Pancreas (tissue), 10 donors: ENCODE measurements at regions not wholly inside any gene's neighbourhood (a gene's known extent, or its start where the extent isn't known, plus 50 kb on each side); places are given as distances from the start of the nearest gene placed in this dataset.
"Not testable (repeated sequence)": the region's sequence is repeated elsewhere in the genome, so short reads cannot be mapped to it uniquely, and the experiment has no call there.

Experiments used
- ATAC-seq, 4 donors: fragments of 200-7000 bp; cut with Tn5 transposase; one replicate each; pipeline versions ENCODE4 v1.8.0 to v1.9.1; 2020; ENCODE audit warnings: mild to moderate bottlenecking in 4 of 4, moderate library complexity in 4 of 4
- DNase-seq, 6 donors: peaks; one replicate each; pipeline ENCODE4 v3.0.0-alpha.2; 2020
- FAIRE-seq: peaks from 2 replicates; lab custom pipeline; 2012; peaks lifted over from hg19 to GRCh38; lab: Jason Lieb, UNC
- H3K27ac ChIP-seq, 4 donors: fragments of 200-600 bp; sonication (generic); 1 replicate in 3 of 4; 2 replicates in 1 of 4; pipeline versions ENCODE4 v1.5.0 to v1.8.0; 2020
- H3K27me3 ChIP-seq, 4 donors: fragments of 200-600 bp; one replicate each; pipeline ENCODE4 v1.8.0; 2021
- H3K36me3 ChIP-seq, 3 donors: fragments of 200-600 bp; sonication (generic) in 1 of 3; one replicate each; pipeline versions ENCODE4 v1.5.0 to v1.8.0; 2020 to 2021
- H3K4me1 ChIP-seq, 3 donors: fragments of 200-600 bp; one replicate each; pipeline ENCODE4 v1.8.0; 2021
- H3K4me3 ChIP-seq, 4 donors: fragments of 200-600 bp; sonication (generic) in 2 of 4; one replicate each; pipeline versions ENCODE4 v1.5.0 to v1.8.0; 2020 to 2021
- H3K9me3 ChIP-seq, 4 donors: fragments of 200-600 bp; one replicate each; pipeline ENCODE4 v1.8.0; 2021
- CTCF ChIP-seq, 4 donors: fragments of 200-600 bp; sonication (generic) in 3 of 4; IDR thresholded peaks; one replicate each; pipeline versions ENCODE4 v1.5.0 to v1.8.0; 2021; ENCODE audit warnings: antibody characterized with exemption in 4 of 4
- WGBS, 2 donors: extraction: QIAGEN DNeasy Blood & Tissue Kit; methylation state at CpG; one replicate each; pipeline ENCODE4 v1.1.7; 2013; 5-methylcytosine and 5-hydroxymethylcytosine counted together
- intact Hi-C, 3 donors: fragments of 100-400 bp; cut with DNase I; formaldehyde crosslinking; loops; one replicate each; pipeline versions ENCODE4 v1.11.1 to v1.14.2; 2022
- donor health status: healthy with polysubstance abuse.
- donor health status: DM: no; HTN: no; CAD: no; lungs with moderate emphysema.
- donor health status: DM: no; HTN: no; CAD: no.
- donor health status: control.
- donor health status: control.
- donor health status: Bipolar disorder and iron deficiency.
- donor health status: DM: yes; HTN: yes; CAD: no.
- donor health status: DM: no; HTN: no; CAD: no.
- donor health status: DM: no; HTN: no; CAD: no.
- donor health status: DM: yes; HTN: yes; CAD: no.

DNA sequence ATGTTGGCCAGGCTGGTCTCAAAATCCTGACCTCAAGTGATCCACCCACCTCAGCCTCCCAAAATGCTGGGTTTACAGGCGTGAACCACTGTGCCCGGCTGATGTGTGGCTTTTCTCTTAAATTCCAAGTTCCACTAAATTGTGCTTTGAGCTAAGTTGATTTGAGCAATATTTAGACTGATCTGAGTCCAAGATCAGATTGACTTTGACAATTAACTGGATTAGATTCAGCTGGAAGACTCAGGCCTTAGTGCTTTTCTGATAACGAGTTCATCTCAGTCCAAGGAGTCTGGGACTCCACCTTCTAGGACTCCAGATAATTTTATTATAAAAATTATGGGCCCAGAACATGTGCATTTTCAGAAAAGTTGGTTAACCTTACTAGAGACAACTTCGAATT lies 94.4 kb upstream of the FAM174B start:
- no peak for TF ChIP-seq CTCF (IDR thresholded peaks at IDR 0.05)
- DNase-seq (no peak), ATAC-seq (no peak), FAIRE-seq (no peak)
- Histone ChIP-seq H3K36me3 (no peaks in the 10 kb centered on the region), H3K9me3 (no peaks in the 10 kb centered on the region), H3K4me3 (no peak overlapping the region), H3K27ac (no peak overlapping the region), H3K4me1 (peaks cover 0 to 8% (median 3%) of the 10 kb centered on the region in 3 donors), H3K27me3 (no peaks in the 10 kb centered on the region)
- WGBS, 2 donors = 77 to 83% methylated on average over 4 of the region's 4 CpGs
- intact Hi-C loops = no loop called here

DNA sequence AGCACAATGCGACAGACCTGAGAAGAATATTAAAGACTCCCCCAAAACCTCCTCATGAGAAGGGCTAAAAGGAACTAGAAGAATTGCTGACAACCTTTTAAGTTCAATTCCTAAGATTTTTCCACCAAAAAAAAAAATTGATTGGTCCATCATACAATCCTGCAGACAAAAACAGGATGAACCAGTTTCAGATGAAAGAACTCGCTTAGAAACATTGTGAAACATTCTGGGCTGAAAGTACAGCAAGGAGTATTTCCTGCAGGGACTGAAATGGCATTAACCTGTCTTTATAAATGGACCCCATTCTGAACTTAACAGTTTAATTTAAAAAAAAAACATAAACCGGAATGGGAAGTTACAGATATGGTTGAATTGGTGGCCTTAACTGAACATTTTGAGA lies 96.0 kb upstream of the FAM174B start:
- TF ChIP-seq CTCF (IDR thresholded peaks at IDR 0.05) = no peak
- Histone ChIP-seq H3K4me1 (peaks cover 0 to 8% (median 3%) of the 10 kb centered on the region in 3 donors), H3K27ac (peak overlapping the region in 3 of 4 donors; percentile 12 to 52 (median 50)), H3K9me3 (no peaks in the 10 kb centered on the region), H3K4me3 (no peak overlapping the region), H3K27me3 (no peaks in the 10 kb centered on the region), H3K36me3 (no peaks in the 10 kb centered on the region)
- FAIRE-seq = no peak
- intact Hi-C loops = no loop called here
- DNase-seq = no peak
- ATAC-seq = peak; percentile 61 to 85 (median 68)
- 53 to 56% methylated on average over 3 of the region's 3 CpGs for WGBS, 2 donors

GRCh38 chr15:92753591-92753990 lies 98.0 kb upstream of the FAM174B start:
- no peak for ATAC-seq
- TF ChIP-seq CTCF (IDR thresholded peaks at IDR 0.05) = no peak
- Histone ChIP-seq H3K36me3 (no peaks in the 10 kb centered on the region), H3K27me3 (no peaks in the 10 kb centered on the region), H3K9me3 (no peaks in the 10 kb centered on the region), H3K27ac (no peak overlapping the region), H3K4me3 (no peak overlapping the region), H3K4me1 (peaks cover 0 to 8% (median 3%) of the 10 kb centered on the region in 3 donors)
- intact Hi-C loops = no loop called here
- no peak for DNase-seq
- FAIRE-seq = no peak
- 92 to 95% methylated on average over 3 of the region's 3 CpGs for WGBS, 2 donors

DNA sequence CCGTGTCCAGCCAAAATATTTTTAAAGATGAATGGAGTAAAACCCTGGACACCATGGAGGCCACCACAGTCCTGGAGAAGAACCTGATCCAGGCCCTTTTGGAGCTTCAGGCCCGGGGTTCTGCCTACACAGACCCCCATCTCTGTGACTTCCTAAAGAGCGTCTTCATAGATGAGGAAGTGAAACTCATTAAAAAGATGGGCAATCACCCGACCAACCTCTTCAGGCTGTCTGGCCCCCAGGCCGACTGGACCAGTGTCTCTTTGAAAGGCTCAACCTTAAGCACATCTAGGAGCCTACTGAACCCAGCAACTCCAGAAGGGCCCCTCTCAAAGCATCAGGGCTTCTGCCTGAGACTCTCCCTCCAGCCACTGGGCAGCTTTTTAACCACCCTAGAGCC lies 107.9 kb upstream of the FAM174B start:
- ATAC-seq (no peak), FAIRE-seq (no peak), DNase-seq (no peak)
- TF ChIP-seq CTCF (IDR thresholded peaks at IDR 0.05) = no peak
- WGBS, 2 donors = 89 to 91% methylated on average over 5 of the region's 5 CpGs
- intact Hi-C loops = no loop called here
- H3K27ac ChIP-seq = no peak overlapping the region
- H3K9me3 ChIP-seq = no peaks in the 10 kb centered on the region
- no peaks in the 10 kb centered on the region for H3K27me3 ChIP-seq
- no peak overlapping the region for H3K4me3 ChIP-seq
- H3K4me1 ChIP-seq = no peaks in the 10 kb centered on the region
- H3K36me3 ChIP-seq = no peaks in the 10 kb centered on the region

GRCh38 chr15:92768131-92768530 lies 112.6 kb upstream of the FAM174B start:
- DNase-seq = peak in 1 of 6 donors; percentile 54
- intact Hi-C loops, H3K4me1 ChIP-seq, H3K36me3 ChIP-seq, H3K27me3 ChIP-seq, FAIRE-seq, H3K27ac ChIP-seq, H3K4me3 ChIP-seq, H3K9me3 ChIP-seq, ATAC-seq: not testable (repeated sequence)
- 94 to 96% methylated on average over 26 to 33 of the region's 35 CpGs for WGBS, 2 donors
